ENCODE measurements at regions not wholly inside any gene's neighbourhood (a gene's known extent, or its start where the extent isn't known, plus 50 kb on each side); places are given as distances from the start of the nearest gene placed in this dataset.

GRCh38 chr14:42334931-42335330, 728.3 kb downstream of the LRFN5 start:
- TF ChIP-seq SIN3A (IDR thresholded peaks at IDR 0.05; ENCODE audit: borderline replicate concordance, insufficient read depth, low read depth, low read length) = no peak
- no peak for TF ChIP-seq REST (IDR thresholded peaks at IDR 0.05; ENCODE audit: insufficient read depth in 1 of 2, low read depth in 2 of 2, low read length in 1 of 2)
- no peak for TF ChIP-seq CTCF (IDR thresholded peaks at IDR 0.05)
- Histone ChIP-seq H3K4me1 (ENCODE audit: control insufficient read depth, insufficient read depth, low read length) (no peaks in the 10 kb centered on the region), H3K27ac (ENCODE audit: low read length) (no peak overlapping the region), H3K27me3 (ENCODE audit: control insufficient read depth, insufficient read depth, low read length) (no peaks in the 10 kb centered on the region), H3K9me3 (ENCODE audit: control insufficient read depth, insufficient read depth, low read depth, low read length) (no peaks in the 10 kb centered on the region), H3K4me3 (ENCODE audit: low read depth in 2 of 2, low read length in 2 of 2) (no peak overlapping the region), H3K36me3 (ENCODE audit: control insufficient read depth, insufficient read depth, low read length) (no peaks in the 10 kb centered on the region)
- intact Hi-C loops (cut with micrococcal nuclease; ENCODE audit: unreplicated experiment) = no loop called here
- in situ Hi-C loops (cut with HindIII; ENCODE audit: low pct_unique_long_range_greater_than_20kb, low sequenced_read_pairs) = no loop called here
- POLR2A ChIA-PET = no interaction called here
- CTCF ChIA-PET = no interaction called here
- no TSS peak for BruUV-seq (replicated peaks)
- no peak for DNase-seq (ENCODE audit: low read depth, low spot score)
- ATAC-seq = no peak

- POLR2A ChIA-PET = no interaction called here
- H3K4me3 ChIP-seq (ENCODE audit: low read depth in 2 of 2, low read length in 2 of 2) = no peak overlapping the region
- no peaks in the 10 kb centered on the region for H3K27me3 ChIP-seq (ENCODE audit: control insufficient read depth, insufficient read depth, low read length)
- ATAC-seq (no peak), DNase-seq (ENCODE audit: low read depth, low spot score) (no peak)
- no TSS peak for BruUV-seq (replicated peaks)
- in situ Hi-C loops (cut with HindIII; ENCODE audit: low pct_unique_long_range_greater_than_20kb, low sequenced_read_pairs) = no loop called here
- H3K4me1 ChIP-seq (ENCODE audit: control insufficient read depth, insufficient read depth, low read length) = no peaks in the 10 kb centered on the region
- peaks cover 4% of the 10 kb centered on the region; the same call in 1 of the 2 replicates for H3K9me3 ChIP-seq (ENCODE audit: control insufficient read depth, insufficient read depth, low read depth, low read length)
- H3K27ac ChIP-seq (ENCODE audit: low read length) = no peak overlapping the region
- CTCF ChIA-PET = interaction anchor here (0.5 kb wide), 1 partner anchor 11 kb away, joined by 7 read pairs; no protein-coding TSS in a partner anchor
- intact Hi-C loops (cut with micrococcal nuclease; ENCODE audit: unreplicated experiment) = no loop called here
- TF ChIP-seq REST (IDR thresholded peaks at IDR 0.05; ENCODE audit: insufficient read depth in 1 of 2, low read depth in 2 of 2, low read length in 1 of 2) (no peak), TCF7L2 (IDR thresholded peaks at IDR 0.05; ENCODE audit: low read depth, low read length) (no peak), SIN3A (IDR thresholded peaks at IDR 0.05; ENCODE audit: borderline replicate concordance, insufficient read depth, low read depth, low read length) (no peak), CTCF (IDR thresholded peaks at IDR 0.05) (no peak), POLR2AphosphoS5 (IDR thresholded peaks at IDR 0.05; ENCODE audit: low read depth, low read length) (no peak)
- H3K36me3 ChIP-seq (ENCODE audit: control insufficient read depth, insufficient read depth, low read length) = no peaks in the 10 kb centered on the region
Measured at GRCh38 chr14:42323426-42323825, 716.8 kb downstream of the LRFN5 start.

Measured in Panc1 (cell line).